HepG2 (cell line): ENCODE measurements at regions not wholly inside any gene's neighbourhood (a gene's known extent, or its start where the extent isn't known, plus 50 kb on each side); places are given as distances from the start of the nearest gene placed in this dataset.

Experiments used
- KLF6 ChIP-seq: IDR thresholded peaks from 2 replicates; pipeline ENCODE4 v1.8.0; 2016; ENCODE audit warnings: missing biosample characterization, missing genetic modification reagents
- SP1 ChIP-seq, 2 experiments: fragments of 450-650 bp in 1 of 2; sonication (generic) in 1 of 2; formaldehyde crosslinking in 1 of 2; IDR thresholded peaks; 2 replicates each; pipeline versions ENCODE4 v1.4.0 to v1.6.1; 2016 to 2020; ENCODE audit warnings: missing genetic modification reagents in 1 of 2
- TF ChIP-seq, protein P1 (sequence below): sonication (generic); formaldehyde crosslinking; IDR thresholded peaks from 2 replicates; pipeline ENCODE4 v1.5.0; 2020; ENCODE audit warnings: mild to moderate bottlenecking, missing genetic modification reagents, moderate library complexity

DNA sequence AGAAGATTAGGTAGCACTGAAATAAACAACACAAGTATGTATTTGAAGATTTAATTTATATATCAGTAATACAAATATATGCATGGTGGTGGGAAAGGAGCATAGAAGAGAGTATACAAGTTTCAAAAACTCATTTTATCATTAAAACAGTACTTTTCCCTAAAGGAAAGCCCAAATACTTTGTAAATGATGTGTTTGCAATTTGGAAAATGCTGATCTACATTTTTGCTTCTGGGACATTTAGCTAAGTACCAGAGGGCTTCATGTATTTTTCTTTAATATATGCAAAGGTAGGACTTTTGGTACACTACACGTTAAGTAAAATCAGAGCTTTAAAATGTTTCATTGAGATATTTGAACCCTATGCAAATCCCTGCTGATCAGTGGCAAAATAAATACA lies 1624.2 kb downstream of the SUCLG1 start:
- TF ChIP-seq SP1 (IDR thresholded peaks at IDR 0.05): no peak
- no peak for TF ChIP-seq SP1 (CRISPR knock-in tag; IDR thresholded peaks at IDR 0.05)
- TF ChIP-seq, protein P1, sequence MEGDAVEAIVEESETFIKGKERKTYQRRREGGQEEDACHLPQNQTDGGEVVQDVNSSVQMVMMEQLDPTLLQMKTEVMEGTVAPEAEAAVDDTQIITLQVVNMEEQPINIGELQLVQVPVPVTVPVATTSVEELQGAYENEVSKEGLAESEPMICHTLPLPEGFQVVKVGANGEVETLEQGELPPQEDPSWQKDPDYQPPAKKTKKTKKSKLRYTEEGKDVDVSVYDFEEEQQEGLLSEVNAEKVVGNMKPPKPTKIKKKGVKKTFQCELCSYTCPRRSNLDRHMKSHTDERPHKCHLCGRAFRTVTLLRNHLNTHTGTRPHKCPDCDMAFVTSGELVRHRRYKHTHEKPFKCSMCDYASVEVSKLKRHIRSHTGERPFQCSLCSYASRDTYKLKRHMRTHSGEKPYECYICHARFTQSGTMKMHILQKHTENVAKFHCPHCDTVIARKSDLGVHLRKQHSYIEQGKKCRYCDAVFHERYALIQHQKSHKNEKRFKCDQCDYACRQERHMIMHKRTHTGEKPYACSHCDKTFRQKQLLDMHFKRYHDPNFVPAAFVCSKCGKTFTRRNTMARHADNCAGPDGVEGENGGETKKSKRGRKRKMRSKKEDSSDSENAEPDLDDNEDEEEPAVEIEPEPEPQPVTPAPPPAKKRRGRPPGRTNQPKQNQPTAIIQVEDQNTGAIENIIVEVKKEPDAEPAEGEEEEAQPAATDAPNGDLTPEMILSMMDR: no peak
- no peak for TF ChIP-seq KLF6
